CD4-positive, alpha-beta T cell treated with Interleukin-2 at 100 ng/mL for 4 hours (primary cell): ENCODE measurements at regions not wholly inside any gene's neighbourhood (a gene's known extent, or its start where the extent isn't known, plus 50 kb on each side); places are given as distances from the start of the nearest gene placed in this dataset.
"Not testable (repeated sequence)": the region's sequence is repeated elsewhere in the genome, so short reads cannot be mapped to it uniquely, and the experiment has no call there.

Source experiments
- DNase-seq: peaks from one replicate; pipeline ENCODE4 v3.0.0-alpha.2; 2020; ENCODE audit warnings: low spot score

GRCh38 chr14:28121512-28122297 lies 644.9 kb upstream of the FOXG1 start:
- no peak for DNase-seq

- no peak for DNase-seq
Measured at GRCh38 chr14:28130610-28131284, 635.8 kb upstream of the FOXG1 start.

- DNase-seq: no peak
Measured at GRCh38 chr14:28138341-28138740, 628.2 kb upstream of the FOXG1 start.

GRCh38 chr14:28141662-28142061 lies 624.9 kb upstream of the FOXG1 start:
- no peak for DNase-seq

- no peak for DNase-seq
Measured at GRCh38 chr14:28142400-28143015, 624.1 kb upstream of the FOXG1 start.

- no peak for DNase-seq
Measured at GRCh38 chr14:28143316-28143715, 623.3 kb upstream of the FOXG1 start.

- DNase-seq: no peak
Measured at GRCh38 chr14:28151926-28152325, 614.7 kb upstream of the FOXG1 start.

GRCh38 chr14:28152453-28153044 lies 614.0 kb upstream of the FOXG1 start:
- DNase-seq: no peak

- DNase-seq: no peak
Measured at GRCh38 chr14:28157289-28157869, 609.2 kb upstream of the FOXG1 start.

- no peak for DNase-seq
Measured at GRCh38 chr14:28157887-28158791, 608.4 kb upstream of the FOXG1 start.

- DNase-seq: no peak
Measured at GRCh38 chr14:28161040-28161439, 605.5 kb upstream of the FOXG1 start.

- DNase-seq: no peak
Measured at GRCh38 chr14:28163233-28163632, 603.4 kb upstream of the FOXG1 start.

GRCh38 chr14:28163897-28164296 lies 602.7 kb upstream of the FOXG1 start:
- DNase-seq: no peak

GRCh38 chr14:28187902-28188830 lies 578.4 kb upstream of the FOXG1 start:
- not testable (repeated sequence) for DNase-seq

- no peak for DNase-seq
Measured at GRCh38 chr14:28196878-28197277, 569.7 kb upstream of the FOXG1 start.

- DNase-seq: no peak
Measured at GRCh38 chr14:28220391-28220790, 546.2 kb upstream of the FOXG1 start.

GRCh38 chr14:28240909-28241308 lies 525.7 kb upstream of the FOXG1 start:
- no peak for DNase-seq

GRCh38 chr14:28242895-28243294 lies 523.7 kb upstream of the FOXG1 start:
- DNase-seq: no peak

GRCh38 chr14:28243600-28243999 lies 523.0 kb upstream of the FOXG1 start:
- no peak for DNase-seq

- no peak for DNase-seq
Measured at GRCh38 chr14:28245216-28245615, 521.4 kb upstream of the FOXG1 start.
